ENCODE measurements at regions not wholly inside any gene's neighbourhood (a gene's known extent, or its start where the extent isn't known, plus 50 kb on each side); places are given as distances from the start of the nearest gene placed in this dataset.

DNA sequence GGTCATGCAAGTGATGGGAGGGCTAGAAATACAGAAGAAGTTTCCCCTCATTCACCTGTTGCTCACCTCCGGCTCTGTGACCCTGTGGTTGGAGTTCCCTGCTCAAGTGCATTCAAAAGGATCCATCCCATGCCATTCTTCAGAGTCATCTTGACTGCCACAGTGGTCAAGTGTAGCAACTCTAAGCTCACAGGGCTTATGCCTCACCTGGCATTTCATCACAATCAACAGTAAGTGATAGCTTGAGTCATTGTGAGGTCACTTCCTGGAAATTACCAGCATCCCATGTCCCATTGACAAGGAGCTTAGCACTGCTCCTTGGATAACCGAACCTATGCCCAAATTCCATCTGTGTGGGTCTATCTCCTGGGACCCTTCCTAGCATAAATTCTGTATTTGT is 55.6 kb downstream of the OR4C45 start:
- TF ChIP-seq EZH2phosphoT487 (IDR thresholded peaks at IDR 0.05; ENCODE audit: insufficient read depth, low read depth) (no peak), EZH2 (IDR thresholded peaks at IDR 0.05; ENCODE audit: insufficient read depth, poor library complexity, severe bottlenecking) (no peak)

All from GM23248 (cell line).